ENCODE measurements at regions not wholly inside any gene's neighbourhood (a gene's known extent, or its start where the extent isn't known, plus 50 kb on each side); places are given as distances from the start of the nearest gene placed in this dataset.

- DNase-seq = no peak
Measured at GRCh38 chr2:43030551-43031307, 195.7 kb downstream of the ZFP36L2 start.

GRCh38 chr2:43029186-43029585 is 197.2 kb downstream of the ZFP36L2 start:
- DNase-seq = no peak

- no peak for DNase-seq
Measured at GRCh38 chr2:43028188-43028587, 198.2 kb downstream of the ZFP36L2 start.

- DNase-seq = no peak
Measured at GRCh38 chr2:43027097-43027873, 199.1 kb downstream of the ZFP36L2 start.

- DNase-seq = no peak
Measured at GRCh38 chr2:43026426-43027096, 199.8 kb downstream of the ZFP36L2 start.

GRCh38 chr2:43025709-43026295 is 200.6 kb downstream of the ZFP36L2 start:
- DNase-seq = no peak

- DNase-seq = peak; percentile 21 to 22
Measured at GRCh38 chr2:43024515-43025011, 201.8 kb downstream of the ZFP36L2 start.

- DNase-seq = no peak
Measured at GRCh38 chr2:43023791-43024514, 202.5 kb downstream of the ZFP36L2 start.

- DNase-seq = no peak
Measured at GRCh38 chr2:43022896-43023295, 203.5 kb downstream of the ZFP36L2 start.

GRCh38 chr2:43021791-43022509 is 204.5 kb downstream of the ZFP36L2 start:
- no peak for DNase-seq

- DNase-seq = no peak
Measured at GRCh38 chr2:43020990-43021669, 205.3 kb downstream of the ZFP36L2 start.

- no peak for DNase-seq
Measured at GRCh38 chr2:43020296-43020695, 206.1 kb downstream of the ZFP36L2 start.

GRCh38 chr2:43019536-43020183 is 206.7 kb downstream of the ZFP36L2 start:
- no peak for DNase-seq

GRCh38 chr2:43019025-43019367 is 207.4 kb downstream of the ZFP36L2 start:
- no peak for DNase-seq

GRCh38 chr2:43018179-43019024 is 208.0 kb downstream of the ZFP36L2 start:
- no peak for DNase-seq

GRCh38 chr2:43013821-43014345 is 212.5 kb downstream of the ZFP36L2 start:
- DNase-seq = no peak

GRCh38 chr2:43012966-43013365 is 213.4 kb downstream of the ZFP36L2 start:
- DNase-seq = no peak

- no peak for DNase-seq
Measured at GRCh38 chr2:43011158-43011491, 215.3 kb downstream of the ZFP36L2 start.

GRCh38 chr2:43010438-43011157 is 215.8 kb downstream of the ZFP36L2 start:
- DNase-seq = no peak
